Suprapubic skin (tissue), 3 donors: ENCODE measurements at regions not wholly inside any gene's neighbourhood (a gene's known extent, or its start where the extent isn't known, plus 50 kb on each side); places are given as distances from the start of the nearest gene placed in this dataset.

Experiments used
- CTCF ChIP-seq, 2 donors: fragments of 200-600 bp in 1 of 2; fragments of 450-650 bp in 1 of 2; sonication (generic) in 1 of 2; IDR thresholded peaks; one replicate each; pipeline ENCODE4 v1.5.1; 2016 to 2019; ENCODE audit warnings: antibody characterized with exemption in 2 of 2, mild to moderate bottlenecking in 1 of 2, moderate library complexity in 1 of 2
- EP300 ChIP-seq: sonication (generic); formaldehyde crosslinking; IDR thresholded peaks from one replicate; pipeline ENCODE4 v1.6.1; 2017; ENCODE audit warnings: antibody characterized with exemption
- POLR2A ChIP-seq, 2 donors: fragments of 450-650 bp; IDR thresholded peaks; one replicate each; pipeline ENCODE4 v1.6.1; 2017; ENCODE audit warnings: antibody characterized with exemption in 2 of 2, mild to moderate bottlenecking in 2 of 2, moderate library complexity in 2 of 2

GRCh38 chr10:90141791-90142190 lies 440.4 kb downstream of the KIF20B start:
- TF ChIP-seq POLR2A (IDR thresholded peaks at IDR 0.05), result no peak
- no peak for TF ChIP-seq CTCF (IDR thresholded peaks at IDR 0.05)
- TF ChIP-seq EP300, result no peak
